Thyroid gland (tissue), 4 donors: ENCODE measurements at regions not wholly inside any gene's neighbourhood (a gene's known extent, or its start where the extent isn't known, plus 50 kb on each side); places are given as distances from the start of the nearest gene placed in this dataset.

Experiments
- DNase-seq, 2 donors: peaks; one replicate each; pipeline ENCODE4 v3.0.0-alpha.2; 2019
- H3K27ac ChIP-seq, 3 donors: fragments of 200-600 bp; sonication (generic); 1 replicate in 2 of 3; 2 replicates in 1 of 3; pipeline ENCODE4 v1.5.1; 2016 to 2019; ENCODE audit warnings: mild to moderate bottlenecking in 1 of 3, moderate library complexity in 1 of 3
- H3K27me3 ChIP-seq: fragments of 200-600 bp; sonication (generic); one replicate; pipeline ENCODE4 v1.5.1; 2019
- H3K36me3 ChIP-seq, 2 donors: fragments of 200-600 bp; sonication (generic); one replicate each; pipeline ENCODE4 v1.5.1; 2016 to 2019
- H3K4me1 ChIP-seq, 2 donors: fragments of 200-600 bp; sonication (generic); one replicate each; pipeline ENCODE4 v1.5.1; 2017 to 2019
- H3K4me3 ChIP-seq, 3 donors: fragments of 200-600 bp; sonication (generic); replicated peaks in 1 of 3; 1 replicate in 2 of 3; 2 replicates in 1 of 3; pipeline ENCODE4 v1.5.1; 2016; ENCODE audit warnings: mild to moderate bottlenecking in 1 of 3
- H3K9me3 ChIP-seq: fragments of 200-600 bp; sonication (generic); one replicate; pipeline ENCODE4 v1.5.1; 2017
- CTCF ChIP-seq, 6 experiments: fragments of 200-600 bp in 3 of 6; fragments of 450-650 bp in 3 of 6; sonication (generic) in 3 of 6; IDR thresholded peaks; one replicate each; pipeline ENCODE4 v1.5.1; 2016 to 2019; ENCODE audit warnings: antibody characterized with exemption in 6 of 6, mild to moderate bottlenecking in 2 of 6, inconsistent platforms in 1 of 6, moderate library complexity in 1 of 6
- POLR2A ChIP-seq, 2 donors: fragments of 450-650 bp; IDR thresholded peaks; one replicate each; pipeline ENCODE4 v1.6.1; 2017; ENCODE audit warnings: antibody characterized with exemption in 2 of 2, mild to moderate bottlenecking in 2 of 2, moderate library complexity in 1 of 2
- WGBS, 2 donors: methylation state at CpG; one replicate each; pipeline ENCODE4 v1.1.5; 2017; 5-methylcytosine and 5-hydroxymethylcytosine counted together
- intact Hi-C: fragments of 100-400 bp; cut with DNase I; formaldehyde crosslinking; loops from one replicate; pipeline ENCODE4 v1.15.1; 2023

- intact Hi-C loops: no loop called here
- TF ChIP-seq CTCF (IDR thresholded peaks at IDR 0.05): no peak
- TF ChIP-seq POLR2A (IDR thresholded peaks at IDR 0.05): no peak
Observed at GRCh38 chr21:18711662-18712061, 308.1 kb upstream of the TMPRSS15 start.

GRCh38 chr21:18715606-18716005, 312.0 kb upstream of the TMPRSS15 start:
- H3K4me3 ChIP-seq: no peak overlapping the region
- TF ChIP-seq CTCF (IDR thresholded peaks at IDR 0.05): no peak
- TF ChIP-seq POLR2A (IDR thresholded peaks at IDR 0.05): no peak
- H3K36me3 ChIP-seq: no peaks in the 10 kb centered on the region
- no peaks in the 10 kb centered on the region for H3K27me3 ChIP-seq
- no peak overlapping the region for H3K27ac ChIP-seq
- no peaks in the 10 kb centered on the region for H3K9me3 ChIP-seq
- H3K4me1 ChIP-seq: no peaks in the 10 kb centered on the region
- no peak for DNase-seq
- WGBS, 2 donors: 46 to 52% methylated on average over 3 of the region's 3 CpGs
- intact Hi-C loops: no loop called here

More at GRCh38 chr21:18711662-18712061, 308.1 kb upstream of the TMPRSS15 start:
- H3K4me1 ChIP-seq: no peaks in the 10 kb centered on the region
- H3K9me3 ChIP-seq: no peaks in the 10 kb centered on the region
- no peak for DNase-seq
- no peak overlapping the region for H3K27ac ChIP-seq
- no peaks in the 10 kb centered on the region for H3K36me3 ChIP-seq
- H3K27me3 ChIP-seq: no peaks in the 10 kb centered on the region
- no peak overlapping the region for H3K4me3 ChIP-seq
- WGBS, 2 donors: 74 to 80% methylated on average over 1 of the region's 1 CpG

- no peak for DNase-seq
- intact Hi-C loops: no loop called here
- Histone ChIP-seq H3K4me1 (no peaks in the 10 kb centered on the region), H3K36me3 (no peaks in the 10 kb centered on the region), H3K9me3 (no peaks in the 10 kb centered on the region), H3K27ac (no peak overlapping the region), H3K27me3 (no peaks in the 10 kb centered on the region), H3K4me3 (no peak overlapping the region)
- TF ChIP-seq POLR2A (IDR thresholded peaks at IDR 0.05): no peak
- no peak for TF ChIP-seq CTCF (IDR thresholded peaks at IDR 0.05)
- 27 to 28% methylated on average over 5 of the region's 5 CpGs for WGBS, 2 donors
Observed at GRCh38 chr21:18716578-18717138, 313.1 kb upstream of the TMPRSS15 start.

- no peak for DNase-seq
- no peaks in the 10 kb centered on the region for H3K36me3 ChIP-seq
- no peaks in the 10 kb centered on the region for H3K9me3 ChIP-seq
- H3K27ac ChIP-seq: no peak overlapping the region
- WGBS, 2 donors: 89 to 91% methylated on average over 1 of the region's 1 CpG
- intact Hi-C loops: no loop called here
- H3K4me1 ChIP-seq: no peaks in the 10 kb centered on the region
- no peak overlapping the region for H3K4me3 ChIP-seq
- H3K27me3 ChIP-seq: no peaks in the 10 kb centered on the region
- TF ChIP-seq CTCF (IDR thresholded peaks at IDR 0.05): no peak
- no peak for TF ChIP-seq POLR2A (IDR thresholded peaks at IDR 0.05)
Observed at GRCh38 chr21:18722193-18722592, 318.6 kb upstream of the TMPRSS15 start.

GRCh38 chr21:18723171-18723570, 319.6 kb upstream of the TMPRSS15 start:
- Histone ChIP-seq H3K36me3 (no peaks in the 10 kb centered on the region), H3K27ac (no peak overlapping the region), H3K4me3 (no peak overlapping the region), H3K4me1 (no peaks in the 10 kb centered on the region), H3K9me3 (no peaks in the 10 kb centered on the region), H3K27me3 (no peaks in the 10 kb centered on the region)
- WGBS, 2 donors: 45 to 51% methylated on average over 2 of the region's 2 CpGs
- DNase-seq: no peak
- no peak for TF ChIP-seq POLR2A (IDR thresholded peaks at IDR 0.05)
- no peak for TF ChIP-seq CTCF (IDR thresholded peaks at IDR 0.05)
- intact Hi-C loops: no loop called here
